ENCODE measurements at regions not wholly inside any gene's neighbourhood (a gene's known extent, or its start where the extent isn't known, plus 50 kb on each side); places are given as distances from the start of the nearest gene placed in this dataset.

GRCh38 chr4:4693755-4694295, 152.0 kb upstream of the STX18 start:
- DNase-seq (ENCODE audit: low read depth), result no peak
- no peak overlapping the region for H3K4me3 ChIP-seq (ENCODE audit: low read depth, low read length)
- no peak for TF ChIP-seq CTCF (IDR thresholded peaks at IDR 0.05; ENCODE audit: insufficient read depth, low read length)

DNA sequence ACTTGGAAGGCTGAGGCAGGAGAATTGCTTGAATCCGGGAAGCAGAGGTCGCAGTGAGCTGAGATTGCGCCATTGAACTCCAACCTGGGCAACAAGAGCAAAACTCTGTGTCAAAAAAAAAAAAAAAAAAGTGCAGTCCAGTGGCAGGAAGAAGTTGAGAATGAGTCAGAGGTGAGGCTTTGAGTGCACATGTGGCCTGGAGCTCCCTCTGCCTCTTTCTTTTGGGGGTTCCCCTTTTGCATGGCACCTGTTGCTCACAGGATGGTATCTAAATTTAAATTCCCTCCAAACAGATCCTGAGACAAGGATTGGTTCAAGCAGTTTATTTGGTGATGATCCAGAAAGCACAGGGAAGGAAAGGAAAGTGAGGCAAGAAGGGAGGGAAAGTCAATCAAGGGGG, 151.4 kb upstream of the STX18 start:
- H3K4me3 ChIP-seq (ENCODE audit: low read depth, low read length), result no peak overlapping the region
- DNase-seq (ENCODE audit: low read depth), result no peak
- TF ChIP-seq CTCF (IDR thresholded peaks at IDR 0.05; ENCODE audit: insufficient read depth, low read length), result no peak

DNA sequence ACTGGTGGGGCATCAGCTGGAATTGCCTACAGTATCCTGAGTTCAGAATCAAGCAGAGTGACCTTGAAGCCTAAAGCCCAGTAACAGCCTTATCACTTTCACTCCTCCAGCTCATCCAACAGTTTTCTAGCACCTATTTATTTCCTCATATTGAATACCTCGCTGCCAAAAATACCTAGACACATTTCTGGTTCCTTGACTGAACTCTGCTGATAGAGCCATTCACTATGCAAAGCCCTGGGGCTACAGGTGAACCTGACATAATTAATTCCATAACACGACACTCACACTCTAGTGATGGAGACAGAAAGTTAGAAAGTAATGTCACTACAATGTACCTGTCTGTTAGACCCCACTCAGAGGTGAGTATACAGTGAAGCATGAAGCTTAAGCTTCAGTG, 149.0 kb upstream of the STX18 start:
- no peak overlapping the region for H3K4me3 ChIP-seq (ENCODE audit: low read depth, low read length)
- no peak for TF ChIP-seq CTCF (IDR thresholded peaks at IDR 0.05; ENCODE audit: insufficient read depth, low read length)
- DNase-seq (ENCODE audit: low read depth), result no peak

DNA sequence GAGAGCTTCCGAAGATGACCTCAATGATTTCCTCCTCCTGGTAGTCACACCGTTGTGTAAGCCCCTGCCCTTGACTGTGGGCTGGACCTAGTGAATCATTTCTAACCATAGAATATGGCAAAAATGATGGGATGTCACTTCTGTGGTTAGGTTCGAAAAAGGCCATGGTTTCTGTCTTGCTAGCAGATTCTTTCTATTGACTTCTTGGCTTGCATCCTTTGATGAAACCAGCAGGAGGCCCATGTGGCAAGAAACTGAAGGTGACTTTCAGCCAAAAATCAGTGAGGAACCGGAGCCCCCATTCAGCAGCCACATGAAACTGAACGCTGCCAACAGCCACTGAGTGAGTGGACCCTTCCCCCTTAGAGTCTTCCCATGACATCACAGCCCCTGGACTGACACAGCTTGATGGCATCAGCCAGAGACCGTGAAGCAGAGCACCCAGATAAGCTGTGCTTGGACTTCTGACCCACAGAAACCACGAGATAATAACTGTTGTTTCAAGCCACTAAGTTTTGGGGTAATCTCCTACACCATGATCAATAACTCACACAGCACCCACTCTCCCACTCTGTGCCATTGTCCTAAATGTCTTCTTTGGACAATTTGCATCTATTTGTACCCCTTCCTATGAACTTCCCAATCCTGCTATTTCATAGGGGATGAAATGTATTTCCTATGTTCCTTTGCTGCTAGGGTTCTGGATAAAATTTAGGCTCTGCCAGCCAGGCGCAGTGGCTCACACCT, 148.0 kb upstream of the STX18 start:
- no peak for DNase-seq (ENCODE audit: low read depth)
- TF ChIP-seq CTCF (IDR thresholded peaks at IDR 0.05; ENCODE audit: insufficient read depth, low read length), result no peak
- no peak overlapping the region for H3K4me3 ChIP-seq (ENCODE audit: low read depth, low read length)

GRCh38 chr4:4687935-4688727, 146.3 kb upstream of the STX18 start:
- no peak for TF ChIP-seq CTCF (IDR thresholded peaks at IDR 0.05; ENCODE audit: insufficient read depth, low read length)
- DNase-seq (ENCODE audit: low read depth), result no peak
- H3K4me3 ChIP-seq (ENCODE audit: low read depth, low read length), result no peak overlapping the region

DNA sequence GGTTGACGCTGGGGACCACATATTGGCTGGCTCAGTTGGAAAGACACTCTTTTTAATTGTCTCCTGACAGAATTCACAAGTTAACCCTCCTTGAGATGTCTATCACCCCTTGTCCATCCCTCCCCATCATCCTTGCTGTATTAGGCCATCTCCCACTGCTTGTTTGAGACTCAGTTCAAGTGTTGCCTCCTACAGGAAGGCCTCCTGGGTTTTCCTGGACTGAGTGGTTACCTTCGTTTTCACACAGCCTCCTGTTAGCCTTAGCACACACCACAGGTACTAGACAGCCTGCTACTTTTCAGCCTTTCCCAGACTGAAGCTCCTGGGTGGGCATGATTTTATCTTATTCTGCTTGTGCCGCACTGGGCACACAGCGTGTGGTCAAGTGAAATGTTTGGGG, 145.3 kb upstream of the STX18 start:
- no peak for TF ChIP-seq CTCF (IDR thresholded peaks at IDR 0.05; ENCODE audit: insufficient read depth, low read length)

More for the DNA sequence above, 145.3 kb upstream of the STX18 start:
- no peak for DNase-seq (ENCODE audit: low read depth)
- H3K4me3 ChIP-seq (ENCODE audit: low read depth, low read length), result no peak overlapping the region
